Stimulated activated CD4-positive, alpha-beta T cell treated with anti-CD3 and anti-CD28 coated beads, TNF-alpha, amount 100 ng/mL, for 4 hours (primary cell): ENCODE measurements at regions not wholly inside any gene's neighbourhood (a gene's known extent, or its start where the extent isn't known, plus 50 kb on each side); places are given as distances from the start of the nearest gene placed in this dataset.
"Not testable (repeated sequence)": the region's sequence is repeated elsewhere in the genome, so short reads cannot be mapped to it uniquely, and the experiment has no call there.

Source experiments
- DNase-seq, 3 experiments: peaks; one replicate each; pipeline ENCODE4 v3.0.0-alpha.2; 2020; ENCODE audit warnings: low read depth in 3 of 3

GRCh38 chr11:87548797-87549196, 511.1 kb downstream of the TMEM135 start:
- no peak for DNase-seq

GRCh38 chr11:87545858-87546257, 508.1 kb downstream of the TMEM135 start:
- no peak for DNase-seq

- DNase-seq = no peak
These were observed 501.9 kb downstream of the TMEM135 start for GRCh38 chr11:87539596-87539995.

DNA sequence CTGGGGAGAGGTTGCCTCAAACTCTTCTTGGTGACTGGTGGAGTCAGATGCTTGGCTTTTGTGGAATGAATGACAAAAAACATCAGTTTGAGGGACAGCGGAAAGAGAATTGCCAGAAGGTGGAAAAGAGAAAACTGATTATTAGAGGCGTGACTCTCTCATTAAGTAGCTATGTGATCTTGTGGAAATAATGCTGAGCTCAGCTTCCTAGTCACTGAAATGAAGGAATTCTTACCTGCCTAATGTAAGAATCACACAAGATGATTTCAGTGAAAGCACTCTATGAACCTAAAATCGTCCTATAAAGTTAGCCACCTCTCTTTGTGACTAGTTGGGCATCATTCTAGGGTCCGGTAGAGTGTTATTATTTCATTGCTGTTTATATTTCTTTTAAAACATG, 498.8 kb downstream of the TMEM135 start:
- no peak for DNase-seq

- no peak for DNase-seq
These were observed 498.3 kb downstream of the TMEM135 start for GRCh38 chr11:87536016-87536415.

- no peak for DNase-seq
These were observed 497.8 kb downstream of the TMEM135 start for GRCh38 chr11:87535513-87535912.

DNA sequence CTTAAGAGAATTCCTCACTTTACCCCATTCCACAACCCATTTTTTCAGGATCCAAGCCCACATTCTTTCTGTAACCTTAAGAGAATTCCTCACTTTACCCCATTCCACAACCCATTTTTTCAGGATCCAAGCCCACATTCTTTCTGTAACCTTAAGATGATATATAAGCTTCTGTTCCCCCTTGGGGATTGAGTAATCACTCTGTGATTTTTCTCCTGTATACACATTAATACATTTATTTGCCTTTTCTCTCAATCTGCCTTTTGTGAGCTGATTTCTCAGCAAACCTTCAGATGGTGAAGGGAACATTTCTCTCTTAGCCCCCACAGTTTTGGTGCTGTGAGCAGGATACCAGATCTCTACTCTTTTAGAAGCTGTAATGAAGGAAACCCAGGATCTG, 494.1 kb downstream of the TMEM135 start:
- DNase-seq = not testable (repeated sequence)

GRCh38 chr11:87529486-87529885, 491.8 kb downstream of the TMEM135 start:
- DNase-seq = no peak

DNA sequence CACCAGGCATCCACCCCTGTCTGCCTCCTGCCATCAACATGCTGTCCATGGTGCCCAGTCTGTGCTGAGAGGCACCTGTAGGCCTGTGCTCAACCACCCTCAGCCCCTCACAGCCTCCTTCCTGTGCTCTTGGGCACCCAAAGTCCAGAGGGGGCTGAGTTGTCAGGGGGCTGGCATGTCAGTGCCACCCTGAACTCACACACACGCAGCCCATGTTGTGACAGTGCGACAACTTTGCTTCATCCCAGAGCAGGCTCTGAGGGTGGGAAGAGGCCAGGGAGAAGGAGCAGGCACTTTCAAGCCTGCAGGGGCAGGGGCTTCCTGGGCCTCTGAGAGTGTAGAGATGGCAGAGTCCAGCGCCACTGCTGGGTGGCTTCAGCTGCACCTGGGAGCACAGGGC, 491.0 kb downstream of the TMEM135 start:
- DNase-seq = no peak

GRCh38 chr11:87523276-87523675, 485.5 kb downstream of the TMEM135 start:
- no peak for DNase-seq

DNA sequence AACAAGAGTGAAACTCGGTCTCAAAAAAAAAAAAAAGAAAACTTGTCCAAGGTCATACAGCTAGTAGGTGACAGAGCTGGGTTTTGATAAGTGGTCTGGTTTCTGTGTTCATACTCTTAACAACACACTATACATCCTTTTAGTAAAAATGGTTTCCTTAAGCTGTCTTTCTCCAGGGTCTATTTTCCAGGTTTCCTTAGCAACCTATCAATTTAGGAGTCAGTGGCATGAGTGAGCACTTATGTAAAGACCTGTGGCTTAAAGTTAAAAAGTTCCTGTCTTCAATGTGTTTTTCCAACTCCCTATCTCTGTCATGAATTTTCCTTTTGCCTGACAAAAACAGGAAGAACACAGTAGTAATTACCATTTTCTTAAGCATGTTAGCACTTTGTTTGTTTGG, 480.5 kb downstream of the TMEM135 start:
- no peak for DNase-seq

DNA sequence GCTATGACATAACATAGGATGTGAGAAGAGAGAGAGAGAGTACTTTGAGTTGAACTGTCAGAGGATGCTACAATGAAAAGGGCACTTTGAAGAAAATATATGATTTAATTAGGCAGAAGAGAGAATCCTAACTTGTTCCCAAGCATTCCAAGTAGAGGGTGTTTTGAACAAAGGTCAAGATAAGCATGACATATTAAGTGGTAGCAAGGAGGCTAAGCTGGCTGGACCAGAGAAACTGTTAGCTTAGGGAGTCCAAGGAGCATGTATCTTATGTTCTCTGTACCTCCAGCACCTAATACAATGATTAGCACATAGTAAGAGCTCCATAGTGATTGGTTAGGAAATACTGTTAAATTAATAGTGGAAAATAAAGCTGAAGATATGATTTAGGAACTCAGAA, 479.6 kb downstream of the TMEM135 start:
- no peak for DNase-seq

- DNase-seq = not testable (repeated sequence)
These were observed 470.0 kb downstream of the TMEM135 start for GRCh38 chr11:87507722-87508121.

DNA sequence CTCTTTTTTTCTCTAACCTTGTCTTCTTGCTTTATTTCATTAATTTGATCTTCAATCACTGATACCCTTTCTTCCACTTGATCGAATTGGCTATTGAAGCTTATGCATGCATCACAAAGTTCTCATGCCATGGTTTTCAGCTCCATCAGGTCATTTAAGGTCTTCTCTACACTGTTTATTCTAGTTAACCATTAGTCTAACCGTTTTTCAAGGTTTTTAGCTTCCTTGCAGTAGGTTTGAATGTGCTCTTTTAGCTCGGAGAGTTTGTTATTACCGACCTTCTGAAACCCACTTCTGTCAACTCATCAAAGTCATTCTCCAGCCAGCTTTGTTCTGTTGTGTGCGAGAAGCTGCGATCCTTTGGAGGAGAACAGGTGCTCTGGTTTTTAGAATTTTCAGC, 469.2 kb downstream of the TMEM135 start:
- not testable (repeated sequence) for DNase-seq

- DNase-seq = no peak
These were observed 463.7 kb downstream of the TMEM135 start for GRCh38 chr11:87501388-87501787.

DNA sequence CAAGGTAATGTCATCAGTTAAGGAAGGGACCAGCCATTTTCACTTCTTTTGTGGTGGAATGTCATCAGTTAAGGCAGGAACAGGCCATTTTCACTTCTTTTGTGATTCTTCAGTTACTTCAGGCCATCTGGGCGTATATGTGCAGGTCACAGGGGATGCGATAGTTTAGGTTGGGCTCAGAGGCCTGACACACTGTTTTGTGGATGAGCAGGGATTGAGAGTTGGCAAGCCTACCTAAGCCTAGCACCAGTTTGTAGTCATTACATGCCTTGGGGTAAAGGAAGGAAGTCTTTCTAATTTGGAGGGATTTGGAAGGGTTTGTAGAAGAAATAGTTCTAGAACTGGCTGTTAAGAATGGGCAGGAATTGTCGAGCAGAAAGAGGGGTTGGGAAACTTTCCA, 457.2 kb downstream of the TMEM135 start:
- DNase-seq = not testable (repeated sequence)

- not testable (repeated sequence) for DNase-seq
These were observed 456.3 kb downstream of the TMEM135 start for GRCh38 chr11:87494026-87494425.

DNA sequence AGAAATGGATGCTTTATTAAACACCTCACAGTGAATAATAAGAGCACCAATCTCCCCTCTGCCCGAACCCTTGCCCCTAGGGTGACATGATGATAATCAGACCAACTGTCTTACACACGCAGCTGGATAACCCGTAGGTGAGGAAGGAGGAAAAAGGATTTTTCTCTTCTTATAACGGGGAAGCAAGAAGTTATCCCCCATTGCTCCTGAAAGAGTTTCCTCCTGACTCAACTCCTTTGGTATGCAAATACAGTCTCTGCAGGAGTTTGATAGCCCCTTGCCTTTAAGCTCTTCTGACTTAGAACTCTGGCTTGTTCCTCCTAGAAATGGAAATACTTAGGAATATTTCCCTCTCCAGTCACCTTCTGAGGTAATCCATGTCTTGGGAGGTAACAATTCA, 455.8 kb downstream of the TMEM135 start:
- DNase-seq = no peak

- DNase-seq = no peak
These were observed 453.6 kb downstream of the TMEM135 start for GRCh38 chr11:87491381-87491780.

GRCh38 chr11:87490671-87491070, 452.9 kb downstream of the TMEM135 start:
- DNase-seq = no peak

- no peak for DNase-seq
These were observed 446.8 kb downstream of the TMEM135 start for GRCh38 chr11:87484566-87484965.

DNA sequence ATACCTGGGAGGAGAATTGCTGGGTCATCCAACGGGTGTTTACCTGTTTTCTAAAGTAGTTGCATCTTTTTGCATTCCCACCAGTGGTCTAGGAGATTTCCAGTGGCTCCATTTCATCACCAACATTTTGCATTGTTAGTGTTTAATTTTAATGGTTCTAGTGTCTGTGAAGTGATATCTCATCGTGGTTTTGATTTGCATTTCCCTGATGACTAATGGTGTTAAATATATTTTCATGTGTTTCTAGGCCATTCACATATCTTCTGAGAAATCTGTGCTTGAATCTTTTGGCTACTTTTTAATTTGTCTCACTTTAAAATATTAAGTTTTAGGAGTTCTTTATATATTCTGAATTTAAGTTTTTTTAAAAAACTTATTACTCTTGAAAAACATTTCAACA, 439.6 kb downstream of the TMEM135 start:
- no peak for DNase-seq

GRCh38 chr11:87473174-87473573, 435.4 kb downstream of the TMEM135 start:
- DNase-seq = no peak

- DNase-seq = no peak
These were observed 428.5 kb downstream of the TMEM135 start for GRCh38 chr11:87466223-87466622.

DNA sequence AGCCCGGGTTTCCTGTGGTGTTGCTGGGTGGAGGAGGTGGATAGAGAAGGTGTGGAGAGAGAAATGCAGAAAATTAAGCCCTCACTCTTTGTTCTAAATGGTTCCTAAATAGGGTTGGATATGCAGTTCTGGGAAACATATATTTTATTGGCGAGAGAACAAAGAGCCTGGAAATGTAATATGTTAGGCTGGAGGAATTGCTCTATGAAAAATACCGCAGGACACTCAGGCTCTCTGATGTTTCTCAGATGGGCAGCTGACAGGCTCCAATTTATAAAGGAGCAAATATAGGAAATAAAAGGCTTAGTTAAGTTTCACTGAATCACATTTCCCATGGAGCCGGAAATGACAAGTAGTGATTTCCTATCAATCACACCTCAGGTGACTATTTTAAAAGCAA, 428.0 kb downstream of the TMEM135 start:
- DNase-seq = no peak
